GM12874 (cell line): ENCODE measurements at regions not wholly inside any gene's neighbourhood (a gene's known extent, or its start where the extent isn't known, plus 50 kb on each side); places are given as distances from the start of the nearest gene placed in this dataset.

ENCODE experiments used
- TF ChIP-seq, protein P1 (sequence below): IDR thresholded peaks from 2 replicates; pipeline ENCODE4 v1.5.1; 2011; ENCODE audit warnings: low read depth, mild to moderate bottlenecking, control low read depth, low read length, moderate library complexity; ENCODE audit not compliant: insufficient read depth

DNA sequence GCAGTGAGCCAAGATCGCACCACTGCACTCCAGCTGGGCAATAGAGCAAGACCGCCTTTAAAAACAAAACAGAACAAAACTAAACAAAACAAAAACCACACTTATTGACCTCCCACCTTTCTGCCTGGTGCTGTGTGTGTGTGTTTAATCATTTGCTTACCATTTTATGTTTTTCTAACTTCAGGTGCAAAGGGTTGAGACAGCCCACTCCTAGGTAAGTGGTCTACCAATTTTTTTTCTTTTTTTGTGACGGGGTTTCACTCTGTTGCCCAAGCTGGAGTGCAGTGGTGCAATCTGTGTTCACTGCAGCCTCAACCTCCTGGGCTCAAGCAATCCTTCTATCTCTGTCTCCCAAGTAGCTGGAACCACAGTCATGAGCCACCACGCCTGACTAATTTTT is 65.8 kb downstream of the SALL1 start:
- TF ChIP-seq, protein P1, sequence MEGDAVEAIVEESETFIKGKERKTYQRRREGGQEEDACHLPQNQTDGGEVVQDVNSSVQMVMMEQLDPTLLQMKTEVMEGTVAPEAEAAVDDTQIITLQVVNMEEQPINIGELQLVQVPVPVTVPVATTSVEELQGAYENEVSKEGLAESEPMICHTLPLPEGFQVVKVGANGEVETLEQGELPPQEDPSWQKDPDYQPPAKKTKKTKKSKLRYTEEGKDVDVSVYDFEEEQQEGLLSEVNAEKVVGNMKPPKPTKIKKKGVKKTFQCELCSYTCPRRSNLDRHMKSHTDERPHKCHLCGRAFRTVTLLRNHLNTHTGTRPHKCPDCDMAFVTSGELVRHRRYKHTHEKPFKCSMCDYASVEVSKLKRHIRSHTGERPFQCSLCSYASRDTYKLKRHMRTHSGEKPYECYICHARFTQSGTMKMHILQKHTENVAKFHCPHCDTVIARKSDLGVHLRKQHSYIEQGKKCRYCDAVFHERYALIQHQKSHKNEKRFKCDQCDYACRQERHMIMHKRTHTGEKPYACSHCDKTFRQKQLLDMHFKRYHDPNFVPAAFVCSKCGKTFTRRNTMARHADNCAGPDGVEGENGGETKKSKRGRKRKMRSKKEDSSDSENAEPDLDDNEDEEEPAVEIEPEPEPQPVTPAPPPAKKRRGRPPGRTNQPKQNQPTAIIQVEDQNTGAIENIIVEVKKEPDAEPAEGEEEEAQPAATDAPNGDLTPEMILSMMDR = no peak

DNA sequence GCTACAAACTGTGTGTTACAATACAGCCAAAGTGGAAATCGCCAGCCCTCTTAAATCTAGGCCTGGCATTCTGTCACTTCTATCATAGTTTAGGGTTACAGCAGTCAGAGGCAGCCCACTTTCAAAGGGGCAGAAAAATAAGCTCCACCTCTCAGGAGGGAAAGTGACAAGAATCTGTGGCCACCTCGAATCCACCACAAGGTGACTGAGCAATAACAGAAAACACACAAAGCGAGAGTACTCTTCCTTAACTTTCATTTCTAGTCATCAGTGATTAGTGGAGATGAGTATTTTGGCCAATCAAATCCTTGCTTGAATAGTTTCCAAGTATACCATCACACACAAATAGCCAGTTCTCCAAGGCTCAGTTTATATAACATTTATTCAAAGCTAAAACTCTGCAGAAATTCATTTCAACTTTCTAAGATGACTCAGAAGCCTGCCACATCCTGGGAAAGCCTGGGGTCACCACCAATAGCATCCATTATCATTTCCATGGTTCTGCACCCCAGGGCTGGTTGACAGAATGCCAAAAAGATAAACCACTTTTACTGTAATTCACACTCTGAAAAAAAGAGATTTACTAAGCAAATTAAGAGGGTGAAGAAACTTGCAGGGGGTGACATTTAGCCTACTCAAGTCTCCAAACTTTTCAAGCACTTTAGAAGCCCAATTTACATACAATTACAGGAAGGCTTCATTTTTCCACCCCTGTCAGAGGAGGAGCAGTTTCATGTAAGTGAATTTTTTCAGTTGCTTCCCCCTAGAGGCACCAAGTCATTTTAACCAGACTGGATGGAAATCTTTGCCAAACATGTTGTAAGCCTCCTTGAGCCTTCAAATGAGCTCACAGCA is 66.8 kb downstream of the SALL1 start:
- TF ChIP-seq, protein P1 = no peak

DNA sequence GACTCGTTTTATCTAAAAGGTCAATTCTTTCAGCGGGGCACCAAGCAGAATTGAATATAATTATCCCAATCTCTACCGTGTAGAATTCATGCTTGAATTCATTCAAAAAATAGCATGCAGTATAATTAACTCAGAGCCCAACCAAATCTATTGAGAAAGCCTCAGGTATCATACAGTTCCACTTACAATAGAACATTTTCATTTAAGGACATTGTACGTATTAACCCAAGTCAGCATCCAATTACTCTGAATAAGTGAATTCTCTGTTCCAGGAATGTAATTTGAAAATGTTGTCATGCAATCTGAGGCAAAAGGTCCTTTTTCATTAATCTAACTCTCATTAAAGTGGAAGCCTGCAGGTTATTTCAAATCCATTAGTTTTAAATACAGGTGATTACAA is 78.5 kb downstream of the SALL1 start:
- TF ChIP-seq, protein P1 = no peak

DNA sequence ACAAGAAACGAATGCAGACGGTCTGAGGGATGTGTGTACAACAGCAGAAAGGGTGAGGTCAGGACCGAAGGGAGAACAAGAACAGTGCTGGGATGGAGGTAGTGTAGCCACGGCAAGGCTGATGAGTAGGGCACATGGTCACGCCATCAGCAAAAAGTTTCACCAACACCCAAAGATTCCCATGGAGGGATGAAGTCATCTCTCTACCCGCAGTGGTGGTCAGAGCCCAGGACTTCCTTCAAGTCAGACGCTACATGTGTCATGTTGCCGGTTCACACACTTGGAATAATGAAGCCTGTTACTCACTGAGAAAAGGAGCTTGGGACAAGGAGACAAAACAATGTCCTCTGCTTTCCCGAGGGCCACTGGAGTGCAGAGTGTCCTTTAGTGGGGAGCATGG is 79.7 kb downstream of the SALL1 start:
- TF ChIP-seq, protein P1 = no peak

DNA sequence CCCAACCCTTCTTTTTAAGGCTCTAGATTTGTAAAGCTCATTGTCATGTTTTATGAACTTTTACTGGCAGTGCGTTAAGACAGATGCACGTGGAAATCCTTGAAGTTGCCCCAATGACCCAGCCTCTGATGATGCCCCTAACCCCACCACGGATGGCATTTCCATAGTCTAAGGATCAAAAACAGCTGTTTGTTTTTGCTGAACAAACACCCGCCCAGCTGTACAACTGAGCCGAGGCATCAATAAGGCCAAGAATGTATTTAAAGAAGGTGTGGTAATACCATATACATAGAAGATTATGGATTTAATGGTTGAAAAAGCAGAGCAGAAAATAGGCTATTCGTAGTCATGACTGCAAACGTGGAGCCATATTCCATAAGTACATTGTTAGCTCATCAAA is 83.7 kb downstream of the SALL1 start:
- TF ChIP-seq, protein P1 = no peak

DNA sequence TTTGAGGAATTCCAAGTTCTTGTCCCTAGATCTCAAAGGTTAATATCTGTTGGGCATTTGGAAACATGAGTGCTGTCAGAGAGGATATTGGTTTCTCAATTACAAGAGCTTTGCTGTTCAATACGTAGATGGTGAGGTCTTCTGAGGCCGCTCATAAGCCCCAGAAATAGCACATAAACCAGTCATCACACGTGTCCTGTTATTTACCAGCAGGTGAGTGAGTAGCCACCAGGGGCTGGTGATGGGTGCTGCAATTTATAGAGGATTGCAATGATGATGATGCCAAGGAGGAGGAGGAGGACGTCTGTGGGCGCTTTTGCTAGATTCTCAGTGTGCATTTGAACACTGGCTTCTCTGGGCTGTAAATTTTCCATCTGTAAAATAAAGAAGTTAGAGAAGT is 89.0 kb downstream of the SALL1 start:
- TF ChIP-seq, protein P1 = no peak

DNA sequence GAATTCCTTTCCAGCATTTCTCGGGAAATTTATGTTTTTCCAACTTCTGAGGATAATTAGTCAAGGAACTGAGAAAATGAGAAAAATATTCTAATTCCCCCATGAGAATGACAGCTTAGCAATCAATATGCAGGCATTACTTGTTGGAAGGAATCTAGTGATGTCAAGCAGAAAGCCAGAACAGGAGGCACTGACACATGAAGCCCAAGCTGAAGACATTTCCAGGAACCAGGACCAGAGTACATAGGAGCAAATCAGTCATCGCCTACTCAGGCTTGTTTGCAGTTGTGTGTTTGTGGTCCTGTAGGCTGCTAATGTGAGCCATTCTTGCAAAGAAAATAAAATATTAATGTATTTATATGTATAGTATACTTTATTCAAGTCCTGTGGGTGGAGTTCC is 89.7 kb downstream of the SALL1 start:
- TF ChIP-seq, protein P1 = no peak

DNA sequence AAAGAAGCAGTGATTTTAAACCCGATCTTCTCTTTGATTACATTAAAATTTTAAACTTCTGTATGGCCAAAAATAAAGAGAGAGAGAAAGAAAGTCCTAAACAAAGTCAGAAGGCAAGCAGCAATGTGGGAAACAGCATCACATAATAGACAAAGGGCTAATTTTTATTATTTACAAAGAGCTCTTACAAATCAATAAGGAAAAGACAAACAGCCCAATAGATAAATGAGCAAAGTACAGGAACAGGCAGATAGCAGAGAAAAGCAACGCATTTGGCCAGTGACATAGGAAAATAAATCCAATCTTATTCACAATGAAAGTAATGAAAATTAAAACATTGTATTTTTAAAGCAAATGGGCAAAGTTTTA is 93.1 kb downstream of the SALL1 start:
- TF ChIP-seq, protein P1 = no peak
